T-cell (primary cell): ENCODE measurements at regions not wholly inside any gene's neighbourhood (a gene's known extent, or its start where the extent isn't known, plus 50 kb on each side); places are given as distances from the start of the nearest gene placed in this dataset.

Experiments used
- ATAC-seq, 4 experiments: fragments of 200-7000 bp in 3 of 4; fragments of 150-1000 bp in 1 of 4; cut with Tn5 transposase; replicated peaks in 1 of 4; 1 replicate in 3 of 4; 2 replicates in 1 of 4; pipeline ENCODE4 v1.10.0; 2021; ENCODE audit warnings: moderate library complexity in 3 of 4, mild to moderate bottlenecking in 2 of 4, moderate number of reproducible peaks in 1 of 4
- CTCF ChIA-PET, 2 donors: fragments of 300-600 bp; sonication (Branson Sonifier 250); formaldehyde crosslinking; loops; one replicate each; lab custom pipeline; 2022; ENCODE audit warnings: antibody characterized with exemption in 2 of 2; lab: Charles Lee
- POLR2A ChIA-PET, 2 donors: fragments of 300-600 bp; sonication (Branson Sonifier 250); formaldehyde crosslinking; loops; one replicate each; lab custom pipeline; 2022; ENCODE audit warnings: antibody characterized with exemption in 2 of 2; lab: Charles Lee
- DNase-seq, 35 experiments: peaks; one replicate each; pipeline versions ENCODE4 v3.0.0 to v3.0.0-alpha.2; 2013 to 2023
- H3K27ac ChIP-seq: one replicate; pipeline ENCODE4 v1.5.1; 2013; ENCODE audit warnings: low read length
- H3K27me3 ChIP-seq, 2 experiments: replicated peaks in 1 of 2; 1 replicate in 1 of 2; 2 replicates in 1 of 2; pipeline versions ENCODE4 v1.6.1 to v1.7.0; 2013; ENCODE audit warnings: low read length in 1 of 2, mixed read lengths in 1 of 2; ENCODE audit not compliant: control insufficient read depth in 2 of 2, insufficient read depth in 2 of 2; ENCODE audit errors: extremely low read depth in 1 of 2
- H3K36me3 ChIP-seq, 2 donors: 1 replicate in 1 of 2; 2 replicates in 1 of 2; pipeline versions ENCODE4 v1.6.1 to v1.7.0; 2013; ENCODE audit warnings: low read length in 1 of 2; ENCODE audit not compliant: control insufficient read depth in 2 of 2, insufficient read depth in 1 of 2; ENCODE audit errors: extremely low read depth in 1 of 2
- H3K4me1 ChIP-seq, 2 experiments: 1 replicate in 1 of 2; 2 replicates in 1 of 2; pipeline versions ENCODE4 v1.6.1 to v1.7.0; 2013; ENCODE audit warnings: low read length in 2 of 2, mixed read lengths in 1 of 2; ENCODE audit not compliant: insufficient read depth in 2 of 2, control insufficient read depth in 1 of 2; ENCODE audit errors: extremely low read depth in 1 of 2
- H3K4me3 ChIP-seq, 2 donors: 1 replicate in 1 of 2; 2 replicates in 1 of 2; pipeline versions ENCODE4 v1.5.1 to v1.7.0; 2013; ENCODE audit warnings: mild to moderate bottlenecking in 2 of 2, low read length in 1 of 2, moderate library complexity in 1 of 2; ENCODE audit not compliant: control insufficient read depth in 1 of 2; ENCODE audit errors: extremely low read depth in 1 of 2
- H3K9me3 ChIP-seq: 2 replicates; pipeline ENCODE4 v1.7.0; 2013
- H3K27ac Mint-ChIP-seq, 2 donors: one replicate each; pipeline ENCODE4 v1.8.0; 2020 to 2021; ENCODE audit warnings: mild to moderate bottlenecking in 2 of 2, mixed read lengths in 2 of 2
- H3K27me3 Mint-ChIP-seq, 2 donors: one replicate each; pipeline ENCODE4 v1.8.0; 2021 to 2022; ENCODE audit warnings: mixed read lengths in 2 of 2
- H3K36me3 Mint-ChIP-seq: one replicate; pipeline ENCODE4 v1.8.0; 2021; ENCODE audit warnings: mixed read lengths
- H3K4me1 Mint-ChIP-seq, 3 donors: one replicate each; pipeline ENCODE4 v1.8.0; 2020 to 2022; ENCODE audit warnings: mixed read lengths in 3 of 3, mild to moderate bottlenecking in 1 of 3
- H3K4me3 Mint-ChIP-seq, 3 donors: one replicate each; pipeline ENCODE4 v1.8.0; 2020 to 2022; ENCODE audit warnings: mild to moderate bottlenecking in 3 of 3, mixed read lengths in 3 of 3, moderate library complexity in 3 of 3
- H3K9me3 Mint-ChIP-seq, 3 donors: one replicate each; pipeline ENCODE4 v1.8.0; 2020 to 2022; ENCODE audit warnings: mixed read lengths in 3 of 3
- WGBS: methylation state at CpG from one replicate; pipeline ENCODE4 v1.1.5; 2013; ENCODE audit warnings: missing lambda C conversion rate; ENCODE audit not compliant: insufficient coverage; 5-methylcytosine and 5-hydroxymethylcytosine counted together

GRCh38 chr3:117723825-117724224, 1014.2 kb downstream of the TUSC7 start:
- WGBS: no CpG with 5 or more reads among the region's 3 CpGs
- no peaks in the 10 kb centered on the region for H3K36me3 ChIP-seq
- POLR2A ChIA-PET: no interaction called here
- DNase-seq (no peak), ATAC-seq (no peak)
- Mint-ChIP-seq H3K4me3 (no peak overlapping the region), H3K27me3 (no peaks in the 10 kb centered on the region), H3K36me3 (no peaks in the 10 kb centered on the region), H3K4me1 (no peaks in the 10 kb centered on the region), H3K27ac (no peak overlapping the region), H3K9me3 (peaks cover 0 to 4% (median 0%) of the 10 kb centered on the region in 3 donors)
- H3K27ac ChIP-seq: no peak overlapping the region
- no peaks in the 10 kb centered on the region for H3K27me3 ChIP-seq
- no peaks in the 10 kb centered on the region for H3K4me1 ChIP-seq
- no peaks in the 10 kb centered on the region for H3K9me3 ChIP-seq
- H3K4me3 ChIP-seq: no peak overlapping the region
- CTCF ChIA-PET: no interaction called here

- POLR2A ChIA-PET: no interaction called here
- Mint-ChIP-seq H3K4me3 (no peak overlapping the region), H3K36me3 (no peaks in the 10 kb centered on the region), H3K4me1 (no peaks in the 10 kb centered on the region), H3K27ac (no peak overlapping the region), H3K27me3 (no peaks in the 10 kb centered on the region), H3K9me3 (peaks cover 0 to 4% (median 0%) of the 10 kb centered on the region in 3 donors)
- no peak for DNase-seq
- 90% methylated on average over 2 of the region's 4 CpGs for WGBS
- no peak for ATAC-seq
- Histone ChIP-seq H3K36me3 (no peaks in the 10 kb centered on the region), H3K4me3 (no peak overlapping the region), H3K4me1 (no peaks in the 10 kb centered on the region), H3K27ac (no peak overlapping the region), H3K27me3 (no peaks in the 10 kb centered on the region), H3K9me3 (no peaks in the 10 kb centered on the region)
- CTCF ChIA-PET: no interaction called here
Measured at GRCh38 chr3:117725314-117725713, 1015.7 kb downstream of the TUSC7 start.

- H3K4me3 ChIP-seq: no peak overlapping the region
- H3K4me3 Mint-ChIP-seq: no peak overlapping the region
- ChIA-PET CTCF (no interaction called here), POLR2A (no interaction called here)
- no peak overlapping the region for H3K27ac Mint-ChIP-seq
- H3K27me3 ChIP-seq: no peaks in the 10 kb centered on the region
- no peaks in the 10 kb centered on the region for H3K9me3 ChIP-seq
- H3K4me1 Mint-ChIP-seq: no peaks in the 10 kb centered on the region
- no peak overlapping the region for H3K27ac ChIP-seq
- no peaks in the 10 kb centered on the region for H3K36me3 Mint-ChIP-seq
- DNase-seq (no peak), ATAC-seq (no peak)
- H3K36me3 ChIP-seq: no peaks in the 10 kb centered on the region
- H3K9me3 Mint-ChIP-seq: peaks cover 0 to 4% (median 3%) of the 10 kb centered on the region in 3 donors
- no peaks in the 10 kb centered on the region for H3K4me1 ChIP-seq
- H3K27me3 Mint-ChIP-seq: no peaks in the 10 kb centered on the region
Measured at GRCh38 chr3:117726776-117727175, 1017.2 kb downstream of the TUSC7 start.

GRCh38 chr3:117728226-117728625, 1018.6 kb downstream of the TUSC7 start:
- DNase-seq (no peak), ATAC-seq (no peak)
- ChIA-PET POLR2A (no interaction called here), CTCF (no interaction called here)
- Mint-ChIP-seq H3K27ac (no peak overlapping the region), H3K4me3 (no peak overlapping the region), H3K9me3 (peaks cover 3 to 7% (median 5%) of the 10 kb centered on the region in 3 donors), H3K4me1 (no peaks in the 10 kb centered on the region), H3K36me3 (no peaks in the 10 kb centered on the region), H3K27me3 (no peaks in the 10 kb centered on the region)
- H3K9me3 ChIP-seq: no peaks in the 10 kb centered on the region
- no peak overlapping the region for H3K4me3 ChIP-seq
- H3K27me3 ChIP-seq: no peaks in the 10 kb centered on the region
- no peaks in the 10 kb centered on the region for H3K36me3 ChIP-seq
- H3K4me1 ChIP-seq: no peaks in the 10 kb centered on the region
- WGBS: no CpG with 5 or more reads among the region's 1 CpG
- H3K27ac ChIP-seq: no peak overlapping the region

GRCh38 chr3:117734496-117734895, 1024.9 kb downstream of the TUSC7 start:
- no peaks in the 10 kb centered on the region for H3K27me3 ChIP-seq
- H3K9me3 ChIP-seq: no peaks in the 10 kb centered on the region
- ATAC-seq (no peak), DNase-seq (no peak)
- Mint-ChIP-seq H3K27me3 (no peaks in the 10 kb centered on the region), H3K36me3 (no peaks in the 10 kb centered on the region), H3K27ac (no peak overlapping the region), H3K4me3 (no peak overlapping the region), H3K9me3 (peaks cover 1 to 17% (median 7%) of the 10 kb centered on the region in 3 donors), H3K4me1 (no peaks in the 10 kb centered on the region)
- H3K27ac ChIP-seq: no peak overlapping the region
- H3K36me3 ChIP-seq: no peaks in the 10 kb centered on the region
- POLR2A ChIA-PET: no interaction called here
- CTCF ChIA-PET: no interaction called here
- no CpG with 5 or more reads among the region's 3 CpGs for WGBS
- H3K4me1 ChIP-seq: no peaks in the 10 kb centered on the region
- no peak overlapping the region for H3K4me3 ChIP-seq

GRCh38 chr3:117735481-117736101, 1026.0 kb downstream of the TUSC7 start:
- ChIA-PET POLR2A (no interaction called here), CTCF (no interaction called here)
- Histone ChIP-seq H3K36me3 (no peaks in the 10 kb centered on the region), H3K27me3 (no peaks in the 10 kb centered on the region), H3K4me1 (no peaks in the 10 kb centered on the region), H3K27ac (no peak overlapping the region), H3K4me3 (no peak overlapping the region), H3K9me3 (no peaks in the 10 kb centered on the region)
- H3K4me1 Mint-ChIP-seq: no peaks in the 10 kb centered on the region
- no peak for ATAC-seq
- H3K27ac Mint-ChIP-seq: no peak overlapping the region
- no peak for DNase-seq
- H3K27me3 Mint-ChIP-seq: no peaks in the 10 kb centered on the region
- 90% methylated on average over 1 of the region's 2 CpGs for WGBS
- no peak overlapping the region for H3K4me3 Mint-ChIP-seq
- H3K9me3 Mint-ChIP-seq: peaks cover 1 to 20% (median 7%) of the 10 kb centered on the region in 3 donors
- no peaks in the 10 kb centered on the region for H3K36me3 Mint-ChIP-seq

- Mint-ChIP-seq H3K4me1 (no peaks in the 10 kb centered on the region), H3K4me3 (no peak overlapping the region), H3K36me3 (no peaks in the 10 kb centered on the region), H3K9me3 (peaks cover 1 to 20% (median 4%) of the 10 kb centered on the region in 3 donors), H3K27me3 (no peaks in the 10 kb centered on the region), H3K27ac (no peak overlapping the region)
- no peaks in the 10 kb centered on the region for H3K27me3 ChIP-seq
- DNase-seq: no peak
- no peaks in the 10 kb centered on the region for H3K4me1 ChIP-seq
- ChIA-PET CTCF (no interaction called here), POLR2A (no interaction called here)
- H3K9me3 ChIP-seq: no peaks in the 10 kb centered on the region
- no peak for ATAC-seq
- H3K27ac ChIP-seq: no peak overlapping the region
- no CpG with 5 or more reads among the region's 3 CpGs for WGBS
- no peaks in the 10 kb centered on the region for H3K36me3 ChIP-seq
- H3K4me3 ChIP-seq: no peak overlapping the region
Measured at GRCh38 chr3:117736846-117737245, 1027.3 kb downstream of the TUSC7 start.
